ENCODE measurements at regions not wholly inside any gene's neighbourhood (a gene's known extent, or its start where the extent isn't known, plus 50 kb on each side); places are given as distances from the start of the nearest gene placed in this dataset.
A peak's percentile ranks its signal among the peaks of the same experiment; 100 is the strongest.
"Not testable (repeated sequence)": the region's sequence is repeated elsewhere in the genome, so short reads cannot be mapped to it uniquely, and the experiment has no call there.

GRCh38 chr17:73840829-73841228, 196.6 kb upstream of the SDK2 start:
- no peak for DNase-seq

DNA sequence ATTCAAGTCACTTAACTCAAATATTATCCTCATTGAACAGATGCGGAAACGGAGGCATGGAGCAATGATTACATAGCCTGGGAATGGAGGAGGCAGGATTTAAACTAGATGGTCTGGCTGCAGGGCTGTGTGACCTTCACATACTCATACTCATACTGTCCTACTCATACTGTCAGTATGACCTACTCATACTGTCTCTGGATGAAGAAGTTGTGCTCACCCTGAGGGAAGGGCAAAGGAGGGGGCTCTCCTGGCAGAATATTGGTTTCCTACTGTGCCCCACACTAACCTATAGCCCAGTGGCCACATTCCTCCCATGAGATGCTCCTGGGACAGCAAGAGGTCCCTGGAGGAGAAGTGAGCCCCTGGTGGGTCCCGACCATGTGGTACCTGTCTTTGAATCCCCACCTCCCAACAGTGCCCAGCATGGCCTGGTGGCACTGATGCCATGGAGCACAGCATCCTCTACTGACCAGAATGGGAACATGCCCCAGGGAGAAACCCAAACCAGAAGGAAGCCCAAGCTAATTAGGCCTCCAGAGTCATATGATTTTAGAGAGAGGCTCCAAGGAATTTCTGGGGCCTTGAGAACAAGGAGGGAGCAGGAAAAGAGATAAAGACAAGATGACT, 197.3 kb upstream of the SDK2 start:
- peak in 6 of 51 donors; percentile 3 to 31 (median 7) for DNase-seq

DNA sequence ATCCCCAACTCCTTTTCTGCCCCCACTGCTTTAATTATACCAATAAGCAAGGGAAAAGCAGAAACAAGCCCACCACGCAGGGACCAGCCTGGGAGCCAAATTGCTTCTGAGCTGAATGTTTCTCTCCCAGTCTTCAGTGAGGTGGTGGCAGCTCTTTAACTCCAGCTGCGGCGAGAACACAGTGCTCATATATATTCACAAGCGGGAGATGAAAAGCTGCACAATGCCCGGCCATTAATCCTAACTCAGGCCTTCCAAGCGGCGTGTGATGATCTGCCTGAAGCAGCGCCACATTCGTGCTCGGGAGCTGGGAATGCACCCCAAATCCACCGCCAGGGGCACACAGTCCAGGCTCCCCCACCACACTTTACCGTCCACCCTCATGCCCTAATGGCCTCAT, 203.7 kb upstream of the SDK2 start:
- no peak for DNase-seq

DNA sequence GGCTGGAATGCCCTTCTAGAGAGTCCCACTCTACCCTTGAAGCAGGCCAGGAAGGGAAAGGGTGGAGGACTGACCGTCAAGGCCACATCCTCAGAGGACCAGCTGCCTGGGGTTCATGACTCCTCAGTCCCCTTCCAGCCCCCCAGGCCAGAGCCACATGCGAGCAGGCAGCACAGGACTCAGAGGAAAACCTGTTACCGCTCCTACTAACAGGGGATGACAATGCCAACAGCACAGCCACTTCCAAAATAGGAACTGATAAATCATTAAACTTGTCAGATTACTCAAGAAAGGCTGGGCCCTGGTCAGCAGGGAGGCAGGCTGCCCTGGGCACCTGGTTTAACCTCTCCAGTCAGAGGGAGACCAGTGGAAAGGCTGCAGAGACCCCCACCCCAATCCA, 206.2 kb upstream of the SDK2 start:
- no peak for DNase-seq

- no peak for DNase-seq
Observed at GRCh38 chr17:73851091-73851490, 206.8 kb upstream of the SDK2 start.

GRCh38 chr17:73851921-73852320, 207.7 kb upstream of the SDK2 start:
- no peak for DNase-seq

GRCh38 chr17:73855720-73856333, 211.6 kb upstream of the SDK2 start:
- no peak for DNase-seq

- no peak for DNase-seq
Observed at GRCh38 chr17:73856556-73856955, 212.3 kb upstream of the SDK2 start.

- DNase-seq = not testable (repeated sequence)
Observed at GRCh38 chr17:73859439-73860008, 215.3 kb upstream of the SDK2 start.

DNA sequence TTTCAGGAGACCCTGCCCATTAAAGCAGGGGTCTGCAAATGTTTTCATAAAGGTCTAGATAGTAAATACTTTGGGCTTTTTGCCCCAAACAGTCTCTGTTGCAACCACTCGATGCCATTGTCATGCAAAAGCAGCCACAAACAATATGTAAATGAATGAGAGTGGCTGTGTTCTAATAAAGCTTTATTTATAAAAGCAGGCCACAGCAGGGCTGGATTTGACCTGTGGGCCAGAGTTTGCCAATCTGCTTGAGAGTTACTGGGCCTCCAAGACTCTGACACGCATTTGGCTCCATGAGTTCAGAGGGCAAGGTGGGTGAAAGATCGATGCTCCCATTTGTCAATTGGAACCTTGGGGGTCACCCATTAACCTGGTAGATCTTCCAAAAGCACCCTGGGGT, 217.3 kb upstream of the SDK2 start:
- DNase-seq = no peak

DNA sequence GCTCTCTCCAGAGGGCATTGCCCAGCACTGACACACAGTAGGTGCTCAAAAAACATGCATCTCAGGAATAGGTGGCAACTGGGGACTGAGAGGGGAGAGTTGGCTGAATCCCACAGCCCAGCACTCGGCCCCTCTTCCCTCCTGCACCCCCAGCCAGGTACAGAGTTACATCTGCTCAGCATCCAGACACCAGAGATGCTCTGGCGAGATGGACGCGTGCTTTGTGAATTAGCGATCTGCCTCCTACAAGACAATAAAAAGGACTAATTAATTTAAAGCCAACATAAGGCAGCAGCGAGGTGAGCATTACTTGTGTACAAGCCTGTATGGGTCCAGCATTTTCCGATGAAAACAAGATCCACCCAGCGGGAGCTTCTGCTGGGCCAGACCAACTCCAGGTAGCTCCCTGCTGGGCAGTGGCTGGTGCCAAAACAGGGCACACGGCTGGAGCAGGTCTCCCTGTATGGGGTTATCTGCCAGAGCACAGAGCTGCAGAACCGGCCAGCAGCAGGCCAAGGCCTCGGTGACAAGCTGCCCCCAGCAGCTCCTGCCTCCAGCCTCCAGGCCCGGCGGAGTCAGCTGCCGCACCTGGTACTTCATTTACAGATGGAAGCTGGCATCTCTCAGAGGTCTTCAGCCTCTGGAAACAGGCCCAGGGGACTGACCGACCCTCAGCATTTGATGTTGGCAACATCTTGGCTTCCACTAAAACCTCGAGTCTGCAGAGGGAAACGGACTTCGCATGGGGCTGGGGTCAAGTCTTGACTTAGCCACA, 219.7 kb upstream of the SDK2 start:
- DNase-seq = no peak

DNA sequence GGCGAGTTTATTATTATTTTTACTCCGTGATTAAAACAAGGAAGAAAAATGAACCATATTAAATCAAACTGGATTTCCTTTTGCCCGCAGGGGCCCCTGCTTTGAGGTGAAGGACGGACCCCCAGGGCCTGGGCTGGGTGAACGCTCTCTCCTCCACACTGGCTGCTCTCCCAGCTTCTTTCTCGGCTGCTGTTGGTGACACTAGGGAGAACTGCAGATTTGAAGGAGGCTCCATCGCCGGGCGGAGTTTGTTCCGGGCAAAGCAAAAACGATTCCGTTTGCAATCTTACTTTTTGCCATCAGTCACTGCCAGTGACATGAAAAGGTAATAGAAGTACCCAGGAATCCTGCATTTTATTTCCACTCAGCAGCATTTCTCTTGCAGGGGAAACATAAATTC, 221.6 kb upstream of the SDK2 start:
- peak in 1 of 51 donors; percentile 17 for DNase-seq

DNA sequence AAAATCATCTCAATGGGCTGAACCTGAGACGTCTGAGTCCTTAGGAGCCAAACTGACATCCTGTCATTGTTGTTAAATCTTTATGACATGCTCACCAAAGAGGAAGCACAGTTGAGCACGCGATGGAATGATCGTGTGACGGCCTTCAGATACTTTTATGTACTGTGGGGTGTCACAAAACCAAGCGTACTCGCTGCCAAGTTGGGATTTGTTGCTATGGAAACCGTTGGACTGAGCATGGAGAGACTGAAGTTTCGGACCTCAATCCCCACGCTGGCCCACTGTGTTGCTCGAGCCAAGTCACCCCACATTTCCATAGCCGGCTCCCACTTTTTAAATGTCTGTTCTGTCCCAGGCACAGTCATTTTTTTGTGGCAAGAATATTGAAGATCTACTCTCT, 222.8 kb upstream of the SDK2 start:
- DNase-seq = peak in 3 of 51 donors; percentile 4 to 6 (median 5)

- DNase-seq = no peak
Observed at GRCh38 chr17:73870068-73870467, 225.8 kb upstream of the SDK2 start.

- DNase-seq = no peak
Observed at GRCh38 chr17:73870473-73870872, 226.2 kb upstream of the SDK2 start.

- DNase-seq = peak in 4 of 51 donors; percentile 2 to 8 (median 6)
Observed at GRCh38 chr17:73872816-73873215, 228.6 kb upstream of the SDK2 start.

- no peak for DNase-seq
Observed at GRCh38 chr17:73874008-73874720, 229.9 kb upstream of the SDK2 start.

DNA sequence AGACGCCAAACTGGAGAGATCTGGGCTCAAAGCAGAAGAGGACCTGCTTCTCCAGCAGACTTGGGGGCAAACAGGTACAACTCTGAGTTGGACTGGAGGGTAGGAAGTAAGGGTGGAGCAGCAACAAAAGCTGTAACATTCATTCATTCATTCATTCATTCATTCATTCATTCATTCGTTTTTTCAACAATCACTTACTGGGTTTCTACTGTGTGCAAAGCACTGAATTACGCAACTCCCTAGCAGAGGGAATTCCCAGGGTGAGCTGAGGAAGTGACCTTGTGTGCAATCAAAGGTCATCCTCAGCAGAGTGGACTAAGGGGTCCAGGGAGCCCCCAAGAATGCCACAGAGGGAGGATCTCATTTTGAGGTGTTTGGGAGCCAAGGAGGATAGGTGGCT, 231.1 kb upstream of the SDK2 start:
- no peak for DNase-seq

- DNase-seq = no peak
Observed at GRCh38 chr17:73877962-73878361, 233.7 kb upstream of the SDK2 start.

DNA sequence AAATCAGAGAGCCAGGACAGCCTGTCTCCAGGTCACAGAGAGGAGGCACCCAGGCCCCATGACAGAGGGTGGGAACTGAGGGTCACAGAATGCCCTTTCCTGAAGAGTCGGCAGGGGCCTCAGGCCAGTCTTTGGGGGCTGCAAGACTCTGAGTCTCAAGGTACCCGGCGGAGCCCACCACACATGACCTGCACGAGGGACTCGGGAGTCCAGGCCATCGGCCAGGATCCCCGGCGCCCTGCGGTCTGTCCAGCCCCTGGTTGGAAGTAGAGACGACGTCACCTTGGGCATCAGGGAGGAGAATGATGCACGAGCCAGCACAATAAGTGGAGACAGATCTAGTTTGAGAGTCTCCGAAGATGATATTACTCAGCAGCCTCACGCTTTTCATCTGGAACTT, 234.7 kb upstream of the SDK2 start:
- no peak for DNase-seq

GRCh38 chr17:73879987-73880386, 235.7 kb upstream of the SDK2 start:
- DNase-seq = no peak

DNA sequence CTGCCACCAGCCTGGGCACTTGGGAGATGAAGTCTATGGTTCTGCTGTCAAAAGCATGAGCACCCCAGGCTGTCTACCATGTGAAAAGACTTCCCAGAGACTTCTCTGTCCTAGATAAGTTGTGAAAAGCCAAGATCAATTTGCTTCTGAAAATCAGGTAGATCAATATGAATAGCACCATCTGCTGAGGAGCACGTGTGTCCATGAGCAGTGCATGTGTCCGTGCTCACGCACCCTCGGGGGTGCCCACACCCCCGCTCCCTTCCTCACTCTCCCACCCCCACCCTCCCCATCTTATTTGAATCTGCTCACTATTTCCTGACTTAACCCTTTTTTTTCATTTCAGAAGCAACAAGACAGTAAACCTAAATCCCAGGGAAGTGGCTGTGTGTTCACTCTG, 238.3 kb upstream of the SDK2 start:
- DNase-seq = no peak
